ENCODE measurements at regions not wholly inside any gene's neighbourhood (a gene's known extent, or its start where the extent isn't known, plus 50 kb on each side); places are given as distances from the start of the nearest gene placed in this dataset.
"Not testable (repeated sequence)": the region's sequence is repeated elsewhere in the genome, so short reads cannot be mapped to it uniquely, and the experiment has no call there.

DNA sequence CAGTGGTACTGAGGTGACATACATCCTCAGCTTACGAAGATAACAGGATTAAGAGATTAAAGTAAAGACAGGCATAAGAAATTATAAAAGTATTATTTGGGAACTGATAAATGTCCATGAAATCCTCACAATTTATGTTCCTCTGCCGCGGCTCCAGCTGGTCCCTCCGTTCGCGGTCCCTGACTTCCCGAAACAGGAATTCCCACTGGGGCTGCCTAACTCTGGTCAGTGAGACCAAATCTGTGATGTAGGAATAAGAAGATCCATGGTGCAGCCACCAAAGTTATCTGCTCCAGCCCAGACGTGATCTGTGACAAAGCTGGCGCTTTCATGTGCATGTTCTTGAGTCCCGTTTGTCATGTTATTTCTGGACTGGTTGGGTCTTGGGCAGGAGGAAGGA, 70.2 kb downstream of the TNFAIP2 start:
- TF ChIP-seq, protein P1, sequence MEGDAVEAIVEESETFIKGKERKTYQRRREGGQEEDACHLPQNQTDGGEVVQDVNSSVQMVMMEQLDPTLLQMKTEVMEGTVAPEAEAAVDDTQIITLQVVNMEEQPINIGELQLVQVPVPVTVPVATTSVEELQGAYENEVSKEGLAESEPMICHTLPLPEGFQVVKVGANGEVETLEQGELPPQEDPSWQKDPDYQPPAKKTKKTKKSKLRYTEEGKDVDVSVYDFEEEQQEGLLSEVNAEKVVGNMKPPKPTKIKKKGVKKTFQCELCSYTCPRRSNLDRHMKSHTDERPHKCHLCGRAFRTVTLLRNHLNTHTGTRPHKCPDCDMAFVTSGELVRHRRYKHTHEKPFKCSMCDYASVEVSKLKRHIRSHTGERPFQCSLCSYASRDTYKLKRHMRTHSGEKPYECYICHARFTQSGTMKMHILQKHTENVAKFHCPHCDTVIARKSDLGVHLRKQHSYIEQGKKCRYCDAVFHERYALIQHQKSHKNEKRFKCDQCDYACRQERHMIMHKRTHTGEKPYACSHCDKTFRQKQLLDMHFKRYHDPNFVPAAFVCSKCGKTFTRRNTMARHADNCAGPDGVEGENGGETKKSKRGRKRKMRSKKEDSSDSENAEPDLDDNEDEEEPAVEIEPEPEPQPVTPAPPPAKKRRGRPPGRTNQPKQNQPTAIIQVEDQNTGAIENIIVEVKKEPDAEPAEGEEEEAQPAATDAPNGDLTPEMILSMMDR (IDR thresholded peaks at IDR 0.05), result not testable (repeated sequence)
- not testable (repeated sequence) for TF ChIP-seq POLR2A (IDR thresholded peaks at IDR 0.05)
